HTR-8/SVneo (cell line): ENCODE measurements at regions not wholly inside any gene's neighbourhood (a gene's known extent, or its start where the extent isn't known, plus 50 kb on each side); places are given as distances from the start of the nearest gene placed in this dataset.

Experiments
- DNase-seq: peaks from one replicate; pipeline ENCODE4 v3.0.0; 2011; ENCODE audit warnings: low spot score, mixed read lengths; ENCODE audit not compliant: insufficient read length
- FAIRE-seq: peaks from 2 replicates; lab custom pipeline; 2011; peaks lifted over from hg19 to GRCh38; lab: Jason Lieb, UNC

DNA sequence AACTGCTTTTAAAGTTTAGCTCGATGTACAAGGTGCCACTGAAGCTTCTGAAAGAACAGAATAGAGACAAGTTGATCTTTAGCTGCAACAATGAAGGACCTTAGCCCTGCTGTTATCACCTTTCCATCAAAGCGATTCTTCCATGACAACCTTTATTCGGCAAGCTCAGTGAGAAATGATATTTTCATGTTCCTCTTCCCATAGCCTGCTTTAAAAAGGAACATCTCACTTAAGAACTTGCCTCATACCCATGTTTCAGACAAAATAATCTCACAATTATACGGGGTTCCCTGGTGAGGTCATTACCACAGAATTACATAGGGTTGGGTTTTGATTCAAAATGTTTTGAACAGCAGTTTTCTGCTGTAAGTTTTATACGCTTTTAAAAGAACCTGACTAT lies 264.2 kb downstream of the THBS2 start:
- no peak for FAIRE-seq

DNA sequence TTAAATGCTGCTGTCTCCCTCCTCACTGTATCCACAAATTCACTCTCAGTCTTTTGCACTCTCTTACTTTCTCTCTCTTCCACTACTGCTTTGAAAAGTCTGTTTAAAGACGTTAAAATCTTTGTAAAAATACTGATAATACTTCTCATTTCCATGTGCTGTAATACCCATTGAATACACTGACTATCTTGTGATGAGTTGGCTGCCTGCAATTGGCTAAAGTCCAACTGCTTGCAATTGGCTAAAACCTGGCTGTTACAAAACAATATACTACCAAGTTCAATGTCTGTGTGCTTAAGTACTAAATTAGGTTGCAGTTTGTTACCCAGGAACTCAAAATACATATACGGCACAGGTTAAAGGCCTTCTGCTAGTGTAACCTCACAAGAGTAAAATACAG lies 264.8 kb downstream of the THBS2 start:
- DNase-seq (no peak), FAIRE-seq (no peak)

More for the DNA sequence above, 264.2 kb downstream of the THBS2 start:
- DNase-seq: no peak

DNA sequence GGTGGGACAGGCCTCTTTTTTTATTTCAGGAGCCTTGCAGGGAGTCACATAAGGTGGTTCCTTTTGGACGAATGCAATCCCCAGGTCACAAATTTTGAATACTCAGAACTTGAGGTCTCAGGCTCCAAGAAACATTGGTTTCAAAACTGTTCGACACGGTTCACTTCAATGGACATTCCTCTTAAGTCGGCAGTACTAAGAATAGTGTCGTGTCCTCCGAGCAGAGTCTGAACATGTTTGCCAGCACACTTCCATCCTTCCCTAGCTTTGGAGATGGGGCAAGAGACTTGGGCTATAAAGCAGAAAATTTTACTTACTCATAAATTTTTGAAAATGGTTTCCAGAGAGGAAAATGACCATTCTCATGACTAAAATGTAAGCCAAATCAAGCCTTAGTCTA lies 265.4 kb downstream of the THBS2 start:
- DNase-seq: no peak
- no peak for FAIRE-seq

DNA sequence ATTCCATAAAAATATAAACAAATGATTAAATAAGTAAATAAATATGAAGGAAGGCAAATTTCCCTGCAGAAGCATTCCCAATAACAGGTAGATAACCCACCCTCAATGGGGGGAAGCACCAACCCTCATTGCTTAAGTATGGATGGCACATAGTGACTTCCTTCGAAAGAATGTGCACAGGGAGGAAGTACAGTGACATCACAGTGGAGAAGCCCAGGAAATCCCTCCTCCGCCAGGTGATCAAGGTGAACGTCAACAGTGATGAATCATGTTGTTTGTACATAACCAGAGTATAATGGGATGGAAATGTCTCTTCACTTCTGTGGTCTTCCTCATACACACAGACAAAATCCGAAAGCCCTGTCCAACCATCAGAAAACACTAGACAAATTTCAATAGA lies 267.9 kb downstream of the THBS2 start:
- FAIRE-seq (no peak), DNase-seq (no peak)

DNA sequence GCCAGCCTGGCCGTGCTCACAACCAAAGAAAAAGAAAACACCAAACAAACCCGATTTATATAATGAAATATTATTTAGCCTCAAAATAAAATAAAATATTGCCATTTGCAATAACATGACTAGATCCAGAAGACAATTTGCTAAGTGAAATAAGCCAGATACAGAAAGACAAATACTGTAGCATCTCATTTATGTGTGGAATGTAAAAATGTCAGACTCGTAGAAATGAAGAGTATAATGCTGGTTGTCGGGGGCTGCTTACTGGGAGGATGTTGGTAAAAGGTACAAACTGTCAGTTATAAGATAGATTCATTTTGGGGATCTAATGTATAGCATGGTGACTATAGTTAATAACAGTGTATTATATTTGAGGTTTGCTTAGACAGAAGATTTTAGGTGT lies 269.7 kb downstream of the THBS2 start:
- FAIRE-seq: no peak
- DNase-seq: no peak

DNA sequence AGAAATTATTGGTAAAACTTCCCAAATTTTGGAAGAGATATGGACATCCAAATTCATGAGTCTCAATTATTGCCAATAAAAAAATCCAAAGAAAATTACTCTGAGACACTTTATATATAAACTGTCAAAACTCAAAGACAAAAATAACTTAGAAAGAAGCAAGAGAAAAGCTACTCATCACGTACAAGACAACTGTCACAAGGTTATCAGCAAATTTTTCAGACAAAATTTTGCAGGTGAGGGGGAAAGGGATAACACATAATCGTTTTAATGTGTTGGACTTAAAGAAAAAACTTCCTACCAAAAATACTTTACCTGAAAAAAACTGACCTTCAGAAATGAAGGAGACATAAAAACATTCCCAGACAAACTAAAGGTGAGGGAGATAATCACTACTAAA lies 272.5 kb downstream of the THBS2 start:
- no peak for FAIRE-seq

DNA sequence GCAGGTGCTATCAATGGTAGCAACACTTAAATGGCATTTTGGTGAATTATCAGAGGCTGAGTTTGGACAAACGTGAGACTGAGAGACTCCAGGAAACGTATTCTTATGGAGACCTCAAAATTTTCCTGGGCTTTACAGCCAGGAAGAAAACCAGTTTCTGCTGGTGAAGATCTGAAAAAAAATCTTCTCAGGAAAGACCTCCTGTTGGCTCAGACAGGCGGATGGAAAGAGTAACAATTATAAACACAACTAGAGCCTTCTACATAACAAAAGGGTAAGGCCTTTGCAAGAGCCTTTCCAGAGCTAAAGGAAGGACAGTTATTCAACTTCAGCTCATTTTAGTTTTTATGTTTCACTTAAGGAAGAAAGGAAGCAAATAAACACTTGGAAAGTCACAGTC lies 274.4 kb downstream of the THBS2 start:
- FAIRE-seq: no peak
- DNase-seq: no peak

More for the DNA sequence above, 272.5 kb downstream of the THBS2 start:
- DNase-seq: no peak

DNA sequence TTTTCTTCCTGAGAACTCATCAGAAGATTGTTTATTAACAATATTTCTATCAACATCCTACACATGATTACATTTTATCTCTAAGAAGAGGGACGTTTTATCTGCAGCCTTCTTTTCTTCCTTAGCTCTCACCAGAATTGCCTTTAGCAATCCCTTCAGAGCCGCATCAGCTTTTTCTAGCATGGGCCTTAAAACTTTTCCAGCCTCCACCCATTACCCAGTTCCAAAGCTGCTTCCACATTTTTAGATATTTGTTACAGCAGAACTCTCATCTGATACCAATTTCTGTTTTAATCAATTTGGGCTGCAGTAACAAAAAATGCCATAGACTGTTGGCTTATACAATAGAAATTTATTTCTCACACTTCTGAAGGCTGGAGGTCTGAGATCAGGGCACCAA lies 281.5 kb downstream of the THBS2 start:
- no peak for DNase-seq
- FAIRE-seq: no peak

DNA sequence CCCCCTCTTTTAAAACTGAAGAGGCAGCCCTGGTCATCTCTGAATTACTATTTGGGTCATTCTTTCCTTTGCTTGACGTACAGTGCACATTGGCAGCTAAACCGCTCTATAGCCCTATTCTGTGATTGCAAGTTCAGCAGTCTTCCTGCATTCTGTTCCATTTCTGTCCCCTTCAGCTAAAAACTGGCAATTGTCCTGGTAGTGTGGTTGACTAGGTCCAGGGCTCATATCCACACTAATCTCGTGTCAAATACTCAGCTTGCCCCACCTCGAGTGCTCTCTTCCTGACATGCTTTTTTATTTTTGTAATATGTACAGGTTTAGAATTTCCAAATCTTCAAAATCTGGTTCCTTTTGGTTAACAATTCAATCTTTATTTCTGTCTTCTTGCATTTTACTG lies 282.1 kb downstream of the THBS2 start:
- FAIRE-seq (no peak), DNase-seq (no peak)

DNA sequence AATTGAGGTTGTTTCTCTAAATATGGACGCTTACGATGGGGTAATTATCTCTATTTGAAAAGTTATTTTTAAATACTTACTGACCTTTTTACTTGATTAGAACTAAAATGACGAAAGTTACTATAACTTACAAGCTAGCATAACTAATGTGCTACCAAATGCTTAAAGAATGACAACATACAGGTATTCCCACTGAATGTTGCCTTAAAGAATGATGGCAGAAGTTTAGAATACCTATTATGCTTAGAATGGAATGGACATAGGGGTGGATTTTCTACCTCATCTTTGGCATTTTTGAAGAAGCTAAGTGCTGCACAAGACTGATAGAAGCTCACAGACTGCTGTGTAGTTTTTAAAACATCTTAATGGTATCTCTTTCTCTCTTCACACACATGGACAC lies 284.8 kb downstream of the THBS2 start:
- no peak for DNase-seq
- FAIRE-seq: no peak

DNA sequence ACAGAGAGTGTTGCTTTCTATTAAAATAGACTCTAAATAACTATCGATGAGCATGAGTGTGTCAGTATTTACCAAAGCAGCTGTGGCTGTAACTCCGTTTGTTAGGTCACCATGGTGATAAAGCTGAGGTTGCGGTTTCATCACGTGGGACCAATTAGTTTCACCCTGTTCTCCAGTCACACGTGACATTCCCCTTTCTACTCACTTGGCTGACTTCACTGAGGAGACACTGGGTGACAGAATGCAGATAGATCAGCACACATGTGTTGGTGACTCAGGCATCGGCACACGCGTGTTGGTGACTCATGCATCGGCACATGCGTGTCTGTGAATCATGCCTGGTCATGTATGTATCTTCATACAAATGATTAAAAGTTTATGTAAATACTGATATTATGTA lies 285.4 kb downstream of the THBS2 start:
- no peak for DNase-seq

DNA sequence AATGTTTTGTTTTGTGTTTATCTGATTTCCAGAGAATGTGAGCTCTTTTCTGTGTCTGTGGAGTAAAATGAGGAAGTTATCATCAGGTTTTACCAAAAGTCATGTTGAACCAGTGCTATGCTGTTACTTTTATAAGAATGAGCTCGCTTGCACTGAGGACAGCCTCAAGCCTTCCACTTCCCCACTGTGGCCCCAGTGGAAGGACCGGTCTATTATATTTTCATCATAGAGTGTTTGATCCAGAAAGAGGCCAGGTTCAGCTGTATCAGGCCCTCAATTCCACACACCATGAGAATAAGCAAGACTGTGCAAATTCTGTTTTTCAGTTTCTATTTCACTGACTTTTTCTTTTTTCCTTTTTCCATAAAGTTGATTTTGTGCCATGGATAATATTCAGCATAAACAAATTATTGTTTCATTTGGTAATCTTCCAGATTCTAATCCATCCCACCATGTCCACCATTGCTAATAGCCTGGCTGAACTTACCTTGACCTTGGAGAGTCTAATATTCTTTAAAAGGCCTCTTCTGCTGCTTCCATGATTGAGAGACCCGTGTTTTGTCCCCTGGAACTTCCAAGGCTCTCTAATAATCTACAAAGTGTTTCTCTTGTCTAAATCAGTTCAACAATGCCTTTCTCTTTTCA lies 286.2 kb downstream of the THBS2 start:
- no peak for DNase-seq
- FAIRE-seq: no peak

More for the DNA sequence above, 285.4 kb downstream of the THBS2 start:
- FAIRE-seq: peak; percentile 13

DNA sequence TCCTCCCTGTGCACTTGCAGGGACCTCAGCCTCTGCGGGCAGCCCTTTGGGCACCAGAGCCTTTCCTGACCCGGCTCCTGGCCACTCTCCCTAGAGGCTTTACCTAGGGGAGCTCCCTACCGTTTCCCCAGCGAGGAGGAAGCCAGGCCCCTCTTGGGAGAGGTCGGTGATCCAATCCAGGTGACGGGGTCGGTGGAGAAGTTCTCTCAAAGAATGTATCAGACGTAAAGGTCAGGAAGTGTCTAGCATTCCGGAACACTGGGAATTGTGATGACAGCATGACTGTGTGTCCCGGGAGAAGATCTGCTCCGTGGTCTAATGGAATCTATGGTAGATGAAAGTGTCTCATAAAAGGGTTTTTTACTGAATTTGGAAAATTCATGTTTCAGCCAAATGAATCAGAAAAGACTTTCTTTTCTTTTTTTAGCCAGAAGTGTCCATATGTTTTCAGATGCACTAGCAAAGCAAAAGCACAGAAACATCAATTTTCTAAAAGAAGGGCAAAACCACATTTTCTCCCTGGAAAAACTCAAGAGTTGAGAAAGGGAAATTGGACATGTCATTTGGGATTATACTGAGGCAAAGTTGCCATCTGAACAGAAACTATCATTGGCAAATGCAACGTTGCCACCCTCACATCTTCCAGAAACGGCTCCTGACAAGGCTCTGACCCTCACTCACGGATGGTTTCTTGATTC lies 289.4 kb downstream of the THBS2 start:
- DNase-seq (no peak), FAIRE-seq (no peak)

DNA sequence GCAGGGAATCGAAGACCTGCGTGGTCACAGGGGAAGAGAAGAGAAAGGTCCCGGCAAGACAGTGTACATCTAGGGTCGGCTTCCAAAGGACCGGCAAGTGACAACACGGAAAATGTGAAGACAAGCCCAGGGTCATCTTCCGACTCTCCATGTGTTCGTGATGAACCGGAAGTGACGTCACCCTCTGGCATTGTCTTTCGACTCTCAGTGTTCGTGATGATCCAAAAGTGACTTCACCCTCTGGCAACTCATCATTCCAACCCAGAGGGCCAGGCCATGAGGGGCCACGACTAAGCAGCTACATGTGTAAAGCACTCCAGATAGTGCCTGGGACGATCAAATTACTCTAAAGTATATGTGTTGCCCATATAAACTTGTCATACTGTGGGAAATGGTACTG lies 290.8 kb downstream of the THBS2 start:
- FAIRE-seq (no peak), DNase-seq (no peak)

DNA sequence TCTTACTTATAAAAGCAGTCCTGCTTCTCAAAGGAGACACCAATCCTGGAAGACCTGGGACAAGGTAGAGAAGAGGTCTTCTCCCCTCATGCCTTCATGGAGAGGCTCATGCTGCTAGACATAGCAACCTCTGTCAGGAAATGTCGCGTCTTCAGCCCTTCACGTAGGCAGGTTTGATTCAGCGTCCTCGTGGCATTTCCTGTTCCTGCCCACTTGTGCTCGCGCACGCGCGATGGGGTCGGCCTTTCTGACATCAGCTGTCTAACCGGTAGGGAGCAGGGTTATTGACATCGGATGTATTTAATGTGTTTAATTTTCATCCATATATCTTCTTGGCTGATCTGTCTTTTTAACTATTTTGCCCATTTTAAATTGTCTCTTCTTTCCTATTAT lies 292.4 kb downstream of the THBS2 start:
- FAIRE-seq: no peak
- DNase-seq: no peak

DNA sequence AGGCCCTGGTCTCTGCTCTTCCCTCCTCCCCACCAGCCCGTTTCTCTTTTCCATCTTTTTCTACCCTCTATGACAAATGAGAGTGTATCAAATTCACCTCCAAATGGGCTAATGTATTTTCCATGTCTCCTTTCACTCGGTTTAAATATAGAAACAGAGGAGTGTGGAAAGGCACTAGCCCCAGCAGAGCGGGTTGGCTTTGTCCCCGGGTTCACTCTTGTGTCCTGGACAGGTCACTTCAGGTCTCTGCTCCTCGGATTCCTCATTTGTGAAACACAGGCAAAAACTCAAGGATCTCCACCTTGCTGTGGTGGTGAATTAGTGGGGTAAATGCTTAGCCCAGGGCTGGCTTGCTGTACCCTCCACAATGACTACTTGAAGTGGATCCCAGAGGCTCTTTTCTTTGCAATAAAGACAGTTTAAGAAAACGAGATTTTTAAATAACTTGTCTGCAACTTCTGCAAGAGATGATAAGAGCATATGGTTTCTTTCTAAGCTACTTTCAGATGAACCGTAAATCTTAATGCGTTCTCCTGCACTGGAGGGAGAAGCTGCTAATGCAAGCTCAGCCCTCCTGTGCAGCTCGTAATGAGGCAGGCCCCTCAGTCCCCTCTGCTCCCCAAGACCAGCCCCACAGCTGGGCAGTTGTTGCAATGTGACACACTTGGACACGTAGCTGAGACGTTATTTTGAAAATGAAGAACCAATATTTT lies 292.9 kb downstream of the THBS2 start:
- FAIRE-seq (no peak), DNase-seq (no peak)

DNA sequence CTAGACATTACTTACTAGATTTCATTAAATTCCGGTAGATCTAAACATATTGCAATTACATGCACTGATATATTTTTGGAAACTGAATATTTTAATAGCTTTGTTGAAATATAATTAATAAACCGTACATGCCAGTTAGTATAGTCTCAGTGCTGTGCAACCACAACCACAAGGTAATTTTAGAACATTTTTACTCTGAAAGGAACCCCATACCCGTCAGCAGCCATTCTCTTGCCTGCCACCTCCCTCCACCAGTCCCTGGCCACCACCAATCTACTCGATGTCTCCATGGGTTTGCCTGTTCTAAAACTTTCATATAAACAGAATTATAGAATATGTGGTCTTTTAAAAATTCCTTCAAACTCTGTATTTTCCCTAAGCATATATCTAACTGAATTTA lies 293.9 kb downstream of the THBS2 start:
- no peak for FAIRE-seq

DNA sequence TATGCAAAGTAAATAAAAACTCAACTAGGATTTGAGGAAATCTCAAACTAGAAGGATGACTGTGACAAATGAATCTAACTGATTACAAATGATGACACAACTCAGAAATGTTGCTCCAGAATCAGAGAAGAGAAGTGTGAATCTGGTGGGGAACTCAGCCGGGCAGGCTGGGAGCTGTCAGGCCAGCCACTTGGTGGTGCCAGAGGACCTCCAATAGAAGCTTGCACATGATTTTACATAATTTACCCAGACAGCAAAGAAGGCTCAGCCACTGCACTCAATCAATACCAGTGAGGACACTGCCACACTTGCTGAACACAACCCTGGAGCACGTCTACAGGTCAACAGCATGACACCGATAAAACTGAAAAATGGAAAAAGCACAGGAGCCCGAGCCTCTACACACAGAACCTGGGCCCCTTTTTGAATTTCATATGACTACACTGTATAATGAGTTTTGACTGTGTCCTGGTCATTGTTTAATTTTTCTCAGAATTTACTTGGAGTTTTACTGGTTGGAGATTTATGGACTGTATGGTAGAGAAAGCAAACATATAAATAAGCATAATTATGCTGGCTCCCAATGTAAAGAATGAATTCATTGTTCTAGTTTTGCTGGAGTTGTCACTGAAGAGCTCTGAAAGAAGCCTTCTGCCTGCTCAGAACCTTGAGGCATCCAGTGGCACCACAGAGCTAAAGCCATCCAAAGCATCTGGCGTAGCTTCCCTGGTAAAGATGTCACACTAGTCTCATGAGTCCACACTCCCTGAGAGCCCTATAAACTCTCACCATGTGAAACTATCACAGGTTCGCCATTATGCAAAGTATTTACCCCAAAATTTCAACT lies 296.5 kb downstream of the THBS2 start:
- peak; percentile 70 for DNase-seq
- peak; percentile 60 for FAIRE-seq

More for the DNA sequence above, 293.9 kb downstream of the THBS2 start:
- no peak for DNase-seq

DNA sequence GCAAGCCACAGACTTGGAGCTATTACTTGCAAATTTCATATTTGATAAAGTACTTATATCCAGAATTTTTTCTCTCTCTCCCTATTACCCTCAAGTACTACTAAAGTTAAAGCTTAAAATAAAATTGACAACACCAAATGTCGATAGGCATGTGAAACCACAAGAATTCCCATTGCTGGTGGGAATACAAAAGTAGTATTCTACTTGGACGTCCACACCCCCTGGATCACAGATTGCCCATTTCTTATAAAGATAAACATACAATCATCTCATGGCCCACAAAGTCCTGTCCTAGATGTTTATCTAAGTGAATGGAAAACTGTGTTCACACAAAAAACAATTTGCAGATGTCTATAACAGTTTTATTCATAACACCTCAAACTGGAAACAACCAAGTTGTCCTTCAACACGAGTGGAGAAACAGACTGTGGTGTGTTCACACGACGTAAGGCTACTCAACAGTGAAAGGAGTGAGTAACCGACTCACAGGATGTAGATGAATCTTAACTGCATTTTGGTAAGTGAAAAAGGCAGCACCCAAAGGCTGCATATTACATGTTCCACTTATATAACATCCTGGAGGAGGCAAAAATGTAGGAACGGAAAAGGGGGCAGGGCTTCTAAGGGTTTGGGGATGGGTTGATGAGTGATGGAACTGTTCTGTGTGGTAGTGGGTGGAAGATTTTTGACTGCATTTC lies 297.4 kb downstream of the THBS2 start:
- DNase-seq (no peak), FAIRE-seq (no peak)

DNA sequence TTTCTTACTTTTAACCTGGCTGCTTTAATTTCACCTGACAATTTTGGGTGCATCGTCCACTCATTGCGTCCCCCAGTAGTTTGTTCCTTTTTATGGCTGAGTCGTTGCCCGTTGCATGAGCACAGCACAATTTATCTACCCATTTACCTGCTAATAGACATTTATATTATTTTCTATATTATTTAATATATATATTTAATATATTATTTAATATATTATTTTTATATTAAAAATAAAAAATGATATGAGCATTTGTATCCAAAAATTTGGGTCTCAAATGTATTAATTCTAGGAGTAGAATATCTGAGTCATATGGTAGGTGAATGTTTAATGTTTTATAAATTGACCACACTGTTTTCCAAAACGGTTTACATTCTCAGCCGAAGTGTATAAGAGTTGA lies 300.2 kb downstream of the THBS2 start:
- no peak for DNase-seq
- FAIRE-seq: no peak
